Kidney epithelial cell (primary cell): ENCODE measurements at regions not wholly inside any gene's neighbourhood (a gene's known extent, or its start where the extent isn't known, plus 50 kb on each side); places are given as distances from the start of the nearest gene placed in this dataset.

Source experiments
- DNase-seq: peaks from one replicate; pipeline ENCODE4 v3.0.0-alpha.2; 2010; ENCODE audit warnings: low read depth
- H3K27me3 ChIP-seq: 2 replicates; pipeline ENCODE4 v1.6.0; 2011; ENCODE audit warnings: low read length; ENCODE audit not compliant: control insufficient read depth, insufficient read depth
- H3K36me3 ChIP-seq: 2 replicates; pipeline ENCODE4 v1.5.1; 2011; ENCODE audit warnings: low read length; ENCODE audit not compliant: control insufficient read depth, insufficient read depth
- H3K4me3 ChIP-seq: 2 replicates; pipeline ENCODE4 v1.5.1; 2011; ENCODE audit warnings: low read depth, mild to moderate bottlenecking, control low read depth, low read length
- TF ChIP-seq, protein P1 (sequence below): IDR thresholded peaks from 2 replicates; pipeline ENCODE4 v1.5.1; 2011; ENCODE audit warnings: mild to moderate bottlenecking, moderate library complexity, low read length, control low read depth, inconsistent platforms; ENCODE audit not compliant: insufficient read depth, poor library complexity, severe bottlenecking

DNA sequence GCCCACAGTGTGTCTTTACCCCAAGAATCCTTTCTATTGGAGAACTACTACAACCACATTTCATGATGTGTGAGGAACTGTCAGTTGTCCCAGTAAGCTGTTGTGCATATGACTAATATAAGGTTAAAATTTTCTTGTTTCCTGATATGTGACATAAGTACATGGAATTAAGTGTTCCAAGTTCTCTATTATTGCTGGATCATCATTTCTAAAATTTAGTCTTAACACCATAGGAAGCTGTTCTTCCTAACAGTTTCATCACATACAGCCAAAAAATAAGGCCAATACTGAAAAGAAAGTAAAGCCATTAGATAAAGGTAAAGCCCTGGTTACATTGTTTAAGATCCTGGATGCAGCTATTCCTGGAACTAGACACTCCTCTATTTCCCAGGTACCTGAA is 620.9 kb upstream of the CDH8 start:
- no peak for DNase-seq
- no peaks in the 10 kb centered on the region for H3K27me3 ChIP-seq
- TF ChIP-seq, protein P1, sequence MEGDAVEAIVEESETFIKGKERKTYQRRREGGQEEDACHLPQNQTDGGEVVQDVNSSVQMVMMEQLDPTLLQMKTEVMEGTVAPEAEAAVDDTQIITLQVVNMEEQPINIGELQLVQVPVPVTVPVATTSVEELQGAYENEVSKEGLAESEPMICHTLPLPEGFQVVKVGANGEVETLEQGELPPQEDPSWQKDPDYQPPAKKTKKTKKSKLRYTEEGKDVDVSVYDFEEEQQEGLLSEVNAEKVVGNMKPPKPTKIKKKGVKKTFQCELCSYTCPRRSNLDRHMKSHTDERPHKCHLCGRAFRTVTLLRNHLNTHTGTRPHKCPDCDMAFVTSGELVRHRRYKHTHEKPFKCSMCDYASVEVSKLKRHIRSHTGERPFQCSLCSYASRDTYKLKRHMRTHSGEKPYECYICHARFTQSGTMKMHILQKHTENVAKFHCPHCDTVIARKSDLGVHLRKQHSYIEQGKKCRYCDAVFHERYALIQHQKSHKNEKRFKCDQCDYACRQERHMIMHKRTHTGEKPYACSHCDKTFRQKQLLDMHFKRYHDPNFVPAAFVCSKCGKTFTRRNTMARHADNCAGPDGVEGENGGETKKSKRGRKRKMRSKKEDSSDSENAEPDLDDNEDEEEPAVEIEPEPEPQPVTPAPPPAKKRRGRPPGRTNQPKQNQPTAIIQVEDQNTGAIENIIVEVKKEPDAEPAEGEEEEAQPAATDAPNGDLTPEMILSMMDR, result no peak

DNA sequence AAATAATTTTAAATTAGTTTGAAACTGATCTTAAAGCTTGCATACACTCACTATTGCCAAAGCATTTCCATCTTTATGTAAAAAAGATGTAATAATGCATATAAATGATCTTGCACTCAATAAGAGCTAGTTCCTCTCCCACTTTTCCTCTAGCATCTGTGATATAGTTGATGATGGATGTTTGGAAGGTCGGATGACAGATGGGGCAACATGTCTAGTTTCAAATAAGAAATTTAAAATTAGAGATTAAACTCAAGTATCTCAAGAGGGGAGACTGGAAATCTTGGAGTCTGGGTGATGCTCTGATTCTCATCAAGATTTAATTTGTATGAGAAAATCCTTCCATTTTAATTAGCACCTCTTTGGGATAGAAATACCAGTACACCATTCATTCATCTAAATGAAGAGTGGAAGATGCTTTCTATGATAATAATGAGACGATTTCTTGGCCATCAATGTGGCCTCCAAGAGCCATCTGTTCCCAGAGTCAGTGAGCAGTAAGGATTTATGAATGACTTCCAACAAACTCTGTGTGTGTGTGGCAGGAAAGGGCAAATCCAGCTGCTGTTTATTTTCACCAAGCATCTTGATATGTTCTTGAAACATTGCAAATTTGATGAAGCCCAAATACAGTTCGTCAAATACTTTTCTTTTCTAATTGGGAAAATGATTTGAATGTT is 616.3 kb upstream of the CDH8 start:
- TF ChIP-seq, protein P1, result no peak
- H3K27me3 ChIP-seq, result no peaks in the 10 kb centered on the region
- H3K4me3 ChIP-seq, result no peak overlapping the region
- no peak for DNase-seq
- H3K36me3 ChIP-seq, result no peaks in the 10 kb centered on the region

More for the DNA sequence above, 620.9 kb upstream of the CDH8 start:
- H3K36me3 ChIP-seq, result no peaks in the 10 kb centered on the region
- H3K4me3 ChIP-seq, result no peak overlapping the region

DNA sequence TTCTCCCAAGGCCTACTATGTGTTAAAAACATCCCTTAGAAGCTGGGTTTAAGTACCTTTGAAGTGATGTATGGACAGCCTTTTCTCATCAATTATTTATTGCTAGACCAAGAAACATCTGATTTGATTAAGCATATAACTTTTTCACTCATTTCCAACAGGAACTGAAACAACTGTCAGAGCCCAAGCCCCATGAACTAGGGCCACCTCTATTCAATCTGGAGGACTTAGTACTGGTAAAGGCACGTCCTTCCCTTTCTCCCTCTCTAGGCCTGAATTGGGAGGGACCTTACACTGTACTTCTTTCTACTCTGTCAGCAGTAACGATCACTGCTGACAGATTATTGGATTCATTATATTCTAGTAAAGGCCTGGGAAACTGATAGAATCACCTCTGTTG is 612.0 kb upstream of the CDH8 start:
- TF ChIP-seq, protein P1, result no peak
- Histone ChIP-seq H3K36me3 (no peaks in the 10 kb centered on the region), H3K4me3 (no peak overlapping the region), H3K27me3 (no peaks in the 10 kb centered on the region)
- no peak for DNase-seq

DNA sequence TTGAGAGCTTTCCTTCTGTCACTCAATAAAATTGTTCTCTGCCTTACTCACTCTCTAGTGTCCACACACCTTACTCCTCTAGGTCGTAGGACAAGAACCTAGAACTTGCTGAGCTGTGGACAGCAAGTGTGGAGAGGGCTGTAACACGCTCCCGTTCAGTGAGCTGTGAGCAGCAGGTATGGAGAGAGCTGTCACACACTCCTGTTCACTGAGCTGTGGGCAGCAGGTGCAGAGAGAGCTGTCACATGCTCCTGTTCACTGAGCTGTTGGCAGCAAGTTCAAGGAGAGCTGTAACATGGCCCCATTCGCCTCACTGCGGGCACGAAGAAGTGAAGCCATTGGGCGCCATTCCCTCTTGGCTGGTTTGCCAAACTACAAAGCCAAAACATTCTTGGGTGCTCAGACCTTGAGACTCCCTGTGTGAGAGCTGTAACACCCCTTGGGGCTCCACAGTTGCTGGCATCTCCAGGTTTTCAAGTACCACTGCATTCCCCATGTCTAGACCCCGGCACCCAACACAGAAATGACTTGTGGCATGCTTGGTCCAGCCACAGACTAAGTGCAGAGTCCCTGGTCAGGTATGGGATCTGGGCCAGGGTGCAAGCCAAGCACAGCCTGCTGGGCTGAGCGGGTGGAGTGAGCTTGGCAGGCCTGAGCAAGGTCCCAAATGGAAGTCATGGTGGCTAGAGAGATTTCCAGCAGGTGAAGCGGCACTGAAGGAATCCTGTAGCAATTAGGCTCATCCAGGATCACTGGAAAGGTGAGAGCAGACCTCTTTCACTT is 608.0 kb upstream of the CDH8 start:
- TF ChIP-seq, protein P1, result no peak
- Histone ChIP-seq H3K36me3 (no peaks in the 10 kb centered on the region), H3K4me3 (no peak overlapping the region), H3K27me3 (no peaks in the 10 kb centered on the region)
- DNase-seq, result no peak

DNA sequence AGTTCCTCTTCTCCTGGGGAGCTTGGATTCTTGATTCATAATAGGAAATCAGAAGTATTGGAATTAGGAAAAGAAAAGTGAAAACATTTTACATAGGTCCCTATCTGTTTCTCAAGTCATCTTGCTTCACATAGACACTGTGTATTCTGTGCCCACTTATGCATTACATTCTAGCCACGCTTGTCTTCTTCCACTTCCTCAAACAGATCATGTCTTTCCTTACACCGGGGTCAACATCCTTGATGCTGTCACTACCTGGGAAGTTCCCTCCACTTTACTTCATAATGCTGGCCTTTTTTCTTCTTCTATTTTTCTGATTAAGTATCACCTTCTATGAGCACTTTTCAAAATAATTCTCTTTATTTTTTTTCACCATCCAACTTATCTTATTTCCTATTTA is 606.4 kb upstream of the CDH8 start:
- no peaks in the 10 kb centered on the region for H3K36me3 ChIP-seq
- TF ChIP-seq, protein P1, result no peak
- H3K4me3 ChIP-seq, result no peak overlapping the region
- no peak for DNase-seq
- H3K27me3 ChIP-seq, result no peaks in the 10 kb centered on the region

DNA sequence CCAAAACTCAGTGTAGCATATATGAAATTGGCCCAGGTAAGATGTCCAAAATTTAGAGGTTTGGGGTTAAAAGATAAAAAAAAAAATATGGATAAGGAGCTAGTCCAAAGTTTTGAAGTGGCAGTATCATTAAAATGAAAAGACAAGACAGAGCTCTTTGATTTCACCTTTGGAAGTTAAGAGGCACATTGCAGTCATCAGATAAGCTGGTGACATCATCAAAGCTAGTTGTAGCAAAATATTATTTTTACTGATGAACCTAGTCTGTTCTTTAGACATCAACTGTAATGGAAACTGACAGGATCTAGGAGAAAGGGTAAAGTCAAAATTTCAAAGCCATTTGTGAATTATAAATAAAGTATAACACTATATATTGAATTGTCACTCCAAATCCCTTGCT is 603.7 kb upstream of the CDH8 start:
- Histone ChIP-seq H3K27me3 (no peaks in the 10 kb centered on the region), H3K36me3 (no peaks in the 10 kb centered on the region), H3K4me3 (no peak overlapping the region)
- no peak for DNase-seq
- TF ChIP-seq, protein P1, result no peak
